SK-N-SH (cell line): ENCODE measurements at regions not wholly inside any gene's neighbourhood (a gene's known extent, or its start where the extent isn't known, plus 50 kb on each side); places are given as distances from the start of the nearest gene placed in this dataset.

Experiments
- EP300 ChIP-seq, 2 experiments: IDR thresholded peaks; 2 replicates each; pipeline versions ENCODE4 v1.4.0 to v1.6.1; 2012; ENCODE audit warnings: borderline replicate concordance in 1 of 2, low read depth in 1 of 2, low read length in 1 of 2
- EZH2phosphoT487 ChIP-seq: fragments of 200-600 bp; sonication (generic); IDR thresholded peaks from 2 replicates; pipeline ENCODE4 v1.6.1; 2017; ENCODE audit warnings: low read depth, mixed run types, mild to moderate bottlenecking, antibody characterized with exemption, moderate library complexity, borderline replicate concordance
- MEF2A ChIP-seq: IDR thresholded peaks from 2 replicates; pipeline ENCODE4 v1.4.0; 2012; ENCODE audit warnings: low read depth, borderline replicate concordance
- POLR2AphosphoS5 ChIP-seq: IDR thresholded peaks from 2 replicates; pipeline ENCODE4 v1.6.1; 2012; ENCODE audit warnings: low read depth, low read length
- SMC3 ChIP-seq: IDR thresholded peaks from 2 replicates; pipeline ENCODE4 v1.6.1; 2012; ENCODE audit warnings: low read depth, low read length, improper control_type of control experiment
- TF ChIP-seq, protein P1 (sequence below): fragments of 200-600 bp; sonication (generic); IDR thresholded peaks from 2 replicates; pipeline ENCODE4 v1.6.1; 2017; ENCODE audit warnings: antibody characterized with exemption, mild to moderate bottlenecking, moderate library complexity

DNA sequence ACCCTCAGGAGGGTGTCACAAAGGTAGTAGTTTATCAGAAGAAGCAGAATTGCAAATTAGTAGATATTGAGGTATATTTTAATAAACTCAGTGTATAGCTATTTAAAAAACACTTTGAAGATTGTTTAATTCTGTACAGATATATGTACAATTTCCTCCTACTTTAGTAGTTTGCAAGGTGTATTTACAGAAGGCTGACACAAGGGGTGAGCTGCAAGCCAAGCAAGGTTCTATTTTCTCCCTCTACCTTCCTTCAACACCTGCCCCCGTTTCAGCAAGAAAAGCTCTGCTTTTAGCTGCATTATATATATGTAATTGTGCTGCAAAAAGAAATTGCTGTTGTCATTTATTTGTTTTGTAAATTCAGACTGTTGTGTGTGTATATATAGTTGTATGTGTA is 674.2 kb upstream of the PKN2 start:
- TF ChIP-seq, protein P1, sequence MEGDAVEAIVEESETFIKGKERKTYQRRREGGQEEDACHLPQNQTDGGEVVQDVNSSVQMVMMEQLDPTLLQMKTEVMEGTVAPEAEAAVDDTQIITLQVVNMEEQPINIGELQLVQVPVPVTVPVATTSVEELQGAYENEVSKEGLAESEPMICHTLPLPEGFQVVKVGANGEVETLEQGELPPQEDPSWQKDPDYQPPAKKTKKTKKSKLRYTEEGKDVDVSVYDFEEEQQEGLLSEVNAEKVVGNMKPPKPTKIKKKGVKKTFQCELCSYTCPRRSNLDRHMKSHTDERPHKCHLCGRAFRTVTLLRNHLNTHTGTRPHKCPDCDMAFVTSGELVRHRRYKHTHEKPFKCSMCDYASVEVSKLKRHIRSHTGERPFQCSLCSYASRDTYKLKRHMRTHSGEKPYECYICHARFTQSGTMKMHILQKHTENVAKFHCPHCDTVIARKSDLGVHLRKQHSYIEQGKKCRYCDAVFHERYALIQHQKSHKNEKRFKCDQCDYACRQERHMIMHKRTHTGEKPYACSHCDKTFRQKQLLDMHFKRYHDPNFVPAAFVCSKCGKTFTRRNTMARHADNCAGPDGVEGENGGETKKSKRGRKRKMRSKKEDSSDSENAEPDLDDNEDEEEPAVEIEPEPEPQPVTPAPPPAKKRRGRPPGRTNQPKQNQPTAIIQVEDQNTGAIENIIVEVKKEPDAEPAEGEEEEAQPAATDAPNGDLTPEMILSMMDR = no peak
- TF ChIP-seq MEF2A (no peak), POLR2AphosphoS5 (no peak), EZH2phosphoT487 (no peak), SMC3 (no peak), EP300 (IDR thresholded peaks at IDR 0.05; ENCODE audit: borderline replicate concordance in 1 of 2, low read depth in 1 of 2, low read length in 1 of 2) (no peak)
